Mesenchymal stem cell (in vitro differentiated cells and primary cell): ENCODE measurements at regions not wholly inside any gene's neighbourhood (a gene's known extent, or its start where the extent isn't known, plus 50 kb on each side); places are given as distances from the start of the nearest gene placed in this dataset.

Source experiments
- DNase-seq: peaks from one replicate; pipeline ENCODE4 v3.0.0-alpha.2; 2013
- H2AFZ ChIP-seq: one replicate; pipeline ENCODE4 v1.6.1; 2013; ENCODE audit warnings: low read depth, mild to moderate bottlenecking, control low read depth, inconsistent platforms, low read length, moderate library complexity
- H2AK5ac ChIP-seq: 2 replicates; pipeline ENCODE4 v1.6.1; 2013; ENCODE audit warnings: low read length, moderate library complexity, mild to moderate bottlenecking, inconsistent platforms; ENCODE audit not compliant: severe bottlenecking
- H2BK120ac ChIP-seq: one replicate; pipeline ENCODE4 v1.6.1; 2013; ENCODE audit warnings: low read depth, mild to moderate bottlenecking, inconsistent platforms, low read length, moderate library complexity
- H2BK12ac ChIP-seq, 2 experiments: one replicate each; pipeline ENCODE4 v1.6.1; 2013; ENCODE audit warnings: inconsistent platforms in 2 of 2, low read length in 2 of 2, mild to moderate bottlenecking in 2 of 2, moderate library complexity in 2 of 2, control low read depth in 1 of 2
- H2BK15ac ChIP-seq: one replicate; pipeline ENCODE4 v1.6.1; 2013; ENCODE audit warnings: mild to moderate bottlenecking, low read depth, inconsistent platforms; ENCODE audit not compliant: poor library complexity, severe bottlenecking
- H2BK5ac ChIP-seq: 2 replicates; pipeline ENCODE4 v1.6.1; 2013; ENCODE audit warnings: low read depth, mild to moderate bottlenecking, low read length, control low read depth, inconsistent platforms; ENCODE audit not compliant: poor library complexity, severe bottlenecking
- H3K14ac ChIP-seq, 2 experiments: one replicate each; pipeline ENCODE4 v1.6.1; 2013; ENCODE audit warnings: inconsistent platforms in 2 of 2, low read length in 2 of 2, control low read depth in 1 of 2, mild to moderate bottlenecking in 1 of 2, moderate library complexity in 1 of 2
- H3K18ac ChIP-seq, 2 experiments: one replicate each; pipeline ENCODE4 v1.6.1; 2013; ENCODE audit warnings: inconsistent platforms in 2 of 2, low read length in 2 of 2, control low read depth in 1 of 2, low read depth in 1 of 2, mild to moderate bottlenecking in 1 of 2
- H3K23ac ChIP-seq, 2 experiments: one replicate each; pipeline ENCODE4 v1.6.1; 2013; ENCODE audit warnings: inconsistent platforms in 2 of 2, low read length in 2 of 2, mild to moderate bottlenecking in 2 of 2, moderate library complexity in 2 of 2, control low read depth in 1 of 2
- H3K27ac ChIP-seq: 2 replicates; pipeline ENCODE4 v1.5.1; 2013; ENCODE audit warnings: mild to moderate bottlenecking, moderate library complexity, low read length, control low read depth, inconsistent platforms; ENCODE audit not compliant: poor library complexity, severe bottlenecking
- H3K27me3 ChIP-seq, 2 experiments: 2 replicates each; pipeline versions ENCODE4 v1.6.1 to v1.7.0; 2013; ENCODE audit warnings: low read length in 2 of 2, mild to moderate bottlenecking in 2 of 2, moderate library complexity in 2 of 2, control low read depth in 1 of 2, inconsistent platforms in 1 of 2; ENCODE audit not compliant: control insufficient read depth in 1 of 2, insufficient read depth in 1 of 2
- H3K36me3 ChIP-seq, 2 experiments: 2 replicates each; pipeline versions ENCODE4 v1.6.1 to v1.7.0; 2013; ENCODE audit warnings: low read length in 2 of 2, control low read depth in 1 of 2, inconsistent platforms in 1 of 2, low read depth in 1 of 2, mild to moderate bottlenecking in 1 of 2; ENCODE audit not compliant: insufficient read depth in 2 of 2, control insufficient read depth in 1 of 2
- H3K4ac ChIP-seq, 2 experiments: one replicate each; pipeline ENCODE4 v1.6.1; 2013; ENCODE audit warnings: inconsistent platforms in 2 of 2, low read length in 2 of 2, mild to moderate bottlenecking in 2 of 2, moderate library complexity in 2 of 2, control low read depth in 1 of 2, low read depth in 1 of 2
- H3K4me1 ChIP-seq: 2 replicates; pipeline ENCODE4 v1.6.1; 2013; ENCODE audit warnings: low read depth, low read length, control low read depth; ENCODE audit not compliant: control insufficient read depth, insufficient read depth
- H3K4me2 ChIP-seq: 2 replicates; pipeline ENCODE4 v1.6.1; 2013; ENCODE audit warnings: low read length, mild to moderate bottlenecking, inconsistent platforms; ENCODE audit not compliant: poor library complexity, severe bottlenecking
- H3K4me3 ChIP-seq, 2 experiments: 2 replicates each; pipeline versions ENCODE4 v1.5.1 to v1.7.0; 2013; ENCODE audit warnings: low read length in 2 of 2, mild to moderate bottlenecking in 2 of 2, control low read depth in 1 of 2, low read depth in 1 of 2; ENCODE audit not compliant: insufficient read depth in 1 of 2
- H3K79me1 ChIP-seq: replicated peaks from 2 replicates; pipeline ENCODE4 v1.6.1; 2013; ENCODE audit warnings: mild to moderate bottlenecking, control low read depth, low read length, inconsistent platforms; ENCODE audit not compliant: poor library complexity, severe bottlenecking
- H3K9ac ChIP-seq: 2 replicates; pipeline ENCODE4 v1.7.0; 2013; ENCODE audit warnings: mild to moderate bottlenecking, low read length, moderate library complexity
- H3K9me3 ChIP-seq: 2 replicates; pipeline ENCODE4 v1.7.0; 2013; ENCODE audit warnings: mild to moderate bottlenecking, low read length; ENCODE audit not compliant: control insufficient read depth
- H4K8ac ChIP-seq: one replicate; pipeline ENCODE4 v1.6.1; 2013; ENCODE audit warnings: inconsistent platforms, mild to moderate bottlenecking, low read length, moderate library complexity
- H4K91ac ChIP-seq: one replicate; pipeline ENCODE4 v1.6.1; 2013; ENCODE audit warnings: mild to moderate bottlenecking, low read length, inconsistent platforms
- WGBS: methylation state at CpG from one replicate; pipeline ENCODE4 v1.1.7; 2013; ENCODE audit warnings: mixed read lengths; 5-methylcytosine and 5-hydroxymethylcytosine counted together

- Histone ChIP-seq H2AFZ (no peak overlapping the region), H4K8ac (no peak overlapping the region), H4K91ac (no peak overlapping the region), H3K4me2 (no peak overlapping the region), H3K9ac (no peak overlapping the region), H2AK5ac (no peak overlapping the region), H3K9me3 (no peaks in the 10 kb centered on the region), H3K36me3 (no peaks in the 10 kb centered on the region), H3K23ac (no peak overlapping the region), H2BK120ac (no peak overlapping the region), H3K27me3 (peaks cover 30 to 65% of the 10 kb centered on the region in 2 experiments), H3K4ac (no peak overlapping the region), H3K79me1 (no peaks in the 10 kb centered on the region), H3K27ac (no peak overlapping the region), H2BK15ac (no peak overlapping the region), H2BK5ac (no peak overlapping the region), H2BK12ac (no peak overlapping the region), H3K4me3 (no peak overlapping the region), H3K4me1 (peaks cover 4% of the 10 kb centered on the region), H3K18ac (no peak overlapping the region), H3K14ac (no peak overlapping the region)
- WGBS = 73% methylated on average over 1 of the region's 1 CpG
- no peak for DNase-seq
Measured at GRCh38 chr3:10555263-10555662, 49.9 kb upstream of the ATP2B2 start.

- no peak overlapping the region for H3K9ac ChIP-seq
- no peak overlapping the region for H2BK5ac ChIP-seq
- H3K18ac ChIP-seq = no peak overlapping the region
- H4K8ac ChIP-seq = no peak overlapping the region
- H3K4me2 ChIP-seq = no peak overlapping the region
- no peak overlapping the region for H3K4ac ChIP-seq
- no peak overlapping the region for H2BK15ac ChIP-seq
- no peaks in the 10 kb centered on the region for H3K9me3 ChIP-seq
- H3K27me3 ChIP-seq = peaks cover 38 to 65% of the 10 kb centered on the region in 2 experiments
- no peak overlapping the region for H3K14ac ChIP-seq
- H4K91ac ChIP-seq = no peak overlapping the region
- no peak overlapping the region for H2AFZ ChIP-seq
- H3K27ac ChIP-seq = no peak overlapping the region
- H2BK12ac ChIP-seq = no peak overlapping the region
- H2BK120ac ChIP-seq = no peak overlapping the region
- H3K36me3 ChIP-seq = no peaks in the 10 kb centered on the region
- no peaks in the 10 kb centered on the region for H3K79me1 ChIP-seq
- no peak for DNase-seq
- no peak overlapping the region for H3K23ac ChIP-seq
- H2AK5ac ChIP-seq = no peak overlapping the region
- 61% methylated on average over 7 of the region's 7 CpGs for WGBS
- H3K4me3 ChIP-seq = no peak overlapping the region
- H3K4me1 ChIP-seq = peaks cover 4% of the 10 kb centered on the region
Measured at GRCh38 chr3:10556312-10556711, 50.9 kb upstream of the ATP2B2 start.

GRCh38 chr3:10557250-10557649, 51.9 kb upstream of the ATP2B2 start:
- H3K9ac ChIP-seq = no peak overlapping the region
- DNase-seq = no peak
- no peak overlapping the region for H4K91ac ChIP-seq
- no peaks in the 10 kb centered on the region for H3K9me3 ChIP-seq
- no peak overlapping the region for H2BK12ac ChIP-seq
- H3K23ac ChIP-seq = no peak overlapping the region
- peaks cover 2% of the 10 kb centered on the region for H3K4me1 ChIP-seq
- H3K27me3 ChIP-seq = peaks cover 42 to 65% of the 10 kb centered on the region in 2 experiments
- no peak overlapping the region for H2BK15ac ChIP-seq
- no peak overlapping the region for H2BK120ac ChIP-seq
- 72% methylated on average over 7 of the region's 7 CpGs for WGBS
- no peak overlapping the region for H3K18ac ChIP-seq
- H3K14ac ChIP-seq = no peak overlapping the region
- no peak overlapping the region for H3K27ac ChIP-seq
- no peak overlapping the region for H2BK5ac ChIP-seq
- H3K4ac ChIP-seq = no peak overlapping the region
- H2AFZ ChIP-seq = no peak overlapping the region
- H4K8ac ChIP-seq = no peak overlapping the region
- no peak overlapping the region for H3K4me3 ChIP-seq
- no peak overlapping the region for H3K4me2 ChIP-seq
- H3K36me3 ChIP-seq = no peaks in the 10 kb centered on the region
- H3K79me1 ChIP-seq = no peaks in the 10 kb centered on the region
- H2AK5ac ChIP-seq = no peak overlapping the region

GRCh38 chr3:10557781-10558373, 52.5 kb upstream of the ATP2B2 start:
- Histone ChIP-seq H2BK15ac (no peak overlapping the region), H3K14ac (no peak overlapping the region)

More at GRCh38 chr3:10557781-10558373, 52.5 kb upstream of the ATP2B2 start:
- no peak for DNase-seq
- no peak overlapping the region for H2BK120ac ChIP-seq
- H3K4me1 ChIP-seq = peaks cover 2% of the 10 kb centered on the region
- no peak overlapping the region for H3K4ac ChIP-seq
- H3K23ac ChIP-seq = no peak overlapping the region
- no peak overlapping the region for H2BK5ac ChIP-seq
- H4K91ac ChIP-seq = no peak overlapping the region
- no peak overlapping the region for H3K4me3 ChIP-seq
- 56% methylated on average over 5 of the region's 5 CpGs for WGBS
- H3K27me3 ChIP-seq = peaks cover 42 to 60% of the 10 kb centered on the region in 2 experiments
- no peaks in the 10 kb centered on the region for H3K9me3 ChIP-seq
- H4K8ac ChIP-seq = no peak overlapping the region
- no peak overlapping the region for H3K4me2 ChIP-seq
- H3K27ac ChIP-seq = no peak overlapping the region
- no peaks in the 10 kb centered on the region for H3K36me3 ChIP-seq
- H2AK5ac ChIP-seq = no peak overlapping the region
- H3K79me1 ChIP-seq = no peaks in the 10 kb centered on the region
- no peak overlapping the region for H3K18ac ChIP-seq
- H2AFZ ChIP-seq = no peak overlapping the region
- H3K9ac ChIP-seq = no peak overlapping the region
- H2BK12ac ChIP-seq = no peak overlapping the region
